ENCODE measurements at regions not wholly inside any gene's neighbourhood (a gene's known extent, or its start where the extent isn't known, plus 50 kb on each side); places are given as distances from the start of the nearest gene placed in this dataset.

DNA sequence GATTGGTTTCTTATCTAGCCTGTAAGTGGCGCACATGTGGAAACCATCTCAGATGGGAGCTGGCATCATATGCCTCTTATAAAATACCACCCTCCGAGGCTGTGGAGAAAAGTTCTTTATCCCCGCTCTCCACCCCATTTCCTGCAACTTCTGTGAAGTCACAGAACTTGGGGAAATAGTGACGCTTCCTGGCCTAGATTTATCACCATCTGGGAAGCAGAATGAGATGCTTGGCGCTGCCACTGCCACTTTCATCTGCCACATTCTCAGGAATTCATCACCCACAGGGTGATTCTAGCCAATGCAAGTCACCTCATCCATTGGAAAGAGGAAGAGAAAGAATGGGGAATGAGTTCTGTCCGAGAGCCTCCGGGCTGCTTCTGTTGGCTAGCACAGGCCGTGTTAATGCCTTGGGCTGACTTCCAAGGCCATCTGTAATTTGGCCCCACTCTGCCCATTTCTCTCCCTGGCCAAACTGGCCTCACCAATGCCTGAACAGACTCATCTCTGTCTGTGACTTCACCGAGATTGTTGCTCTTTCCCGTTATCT is 148.8 kb upstream of the SOX4 start:
- Mint-ChIP-seq H3K4me1 (ENCODE audit: low read depth) (peaks cover 4% of the 10 kb centered on the region), H3K36me3 (no peaks in the 10 kb centered on the region), H3K27ac (no peak overlapping the region), H3K9me3 (ENCODE audit: low read depth) (no peaks in the 10 kb centered on the region), H3K27me3 (peaks cover 6% of the 10 kb centered on the region), H3K4me3 (no peak overlapping the region)

DNA sequence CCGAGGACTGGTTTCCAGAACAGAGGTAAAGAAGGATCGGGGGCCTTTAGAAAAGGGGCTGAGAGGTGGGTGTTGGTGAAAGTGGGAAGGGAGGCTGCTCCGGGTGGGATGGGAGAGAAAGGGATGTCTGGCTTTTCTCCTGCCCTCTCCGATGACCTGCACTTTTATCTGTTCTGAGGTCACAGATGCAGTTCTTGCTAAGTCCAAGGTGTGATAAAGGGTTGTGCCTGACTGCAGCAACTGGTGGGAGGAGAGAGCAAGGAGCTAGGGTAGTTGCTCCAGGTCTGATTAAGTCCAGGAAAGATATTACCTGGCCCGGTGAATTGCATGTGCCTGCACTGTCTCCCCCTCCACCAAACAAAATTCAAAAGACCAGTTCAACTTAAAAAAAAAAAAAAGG is 145.6 kb upstream of the SOX4 start:
- no peak overlapping the region for H3K4me3 Mint-ChIP-seq

DNA sequence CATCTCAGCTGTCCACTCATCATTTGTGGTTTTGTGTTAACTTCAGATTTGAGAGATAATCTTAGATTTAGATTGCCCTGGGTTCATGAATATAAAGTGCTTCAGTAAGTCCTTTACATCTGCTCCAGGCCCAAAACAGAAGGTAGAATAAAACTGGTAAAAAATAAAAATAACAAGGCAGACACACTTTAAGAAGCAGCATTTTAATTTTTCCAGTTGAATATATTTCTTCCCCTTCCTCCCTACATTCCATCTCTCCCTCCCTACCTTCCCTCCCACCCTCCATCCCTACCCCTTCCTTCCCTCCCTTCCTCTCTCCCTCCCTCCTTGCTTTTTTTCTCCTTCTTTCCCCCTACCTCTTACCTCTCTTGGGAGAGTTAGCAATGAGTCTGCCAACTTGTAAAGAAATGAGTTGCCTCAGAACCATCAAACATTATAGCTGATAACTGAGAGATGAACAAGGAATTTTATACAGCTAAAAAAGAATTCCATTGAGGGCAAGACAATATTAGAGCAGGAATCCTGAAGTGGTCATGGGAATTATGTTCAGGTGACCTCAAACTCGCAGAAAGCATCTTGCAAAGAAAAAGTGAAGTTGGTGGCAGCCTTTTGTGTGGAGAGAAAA is 145.0 kb upstream of the SOX4 start:
- H3K4me1 Mint-ChIP-seq (ENCODE audit: low read depth): no peaks in the 10 kb centered on the region
- no peak overlapping the region for H3K4me3 Mint-ChIP-seq
- no peak overlapping the region for H3K27ac Mint-ChIP-seq
- peaks cover 7% of the 10 kb centered on the region for H3K27me3 Mint-ChIP-seq
- H3K9me3 Mint-ChIP-seq (ENCODE audit: low read depth): no peaks in the 10 kb centered on the region
- H3K36me3 Mint-ChIP-seq: no peaks in the 10 kb centered on the region

More for the DNA sequence above, 145.6 kb upstream of the SOX4 start:
- no peak overlapping the region for H3K27ac Mint-ChIP-seq
- H3K27me3 Mint-ChIP-seq: peaks cover 6% of the 10 kb centered on the region
- no peaks in the 10 kb centered on the region for H3K4me1 Mint-ChIP-seq (ENCODE audit: low read depth)
- H3K36me3 Mint-ChIP-seq: no peaks in the 10 kb centered on the region
- no peaks in the 10 kb centered on the region for H3K9me3 Mint-ChIP-seq (ENCODE audit: low read depth)

DNA sequence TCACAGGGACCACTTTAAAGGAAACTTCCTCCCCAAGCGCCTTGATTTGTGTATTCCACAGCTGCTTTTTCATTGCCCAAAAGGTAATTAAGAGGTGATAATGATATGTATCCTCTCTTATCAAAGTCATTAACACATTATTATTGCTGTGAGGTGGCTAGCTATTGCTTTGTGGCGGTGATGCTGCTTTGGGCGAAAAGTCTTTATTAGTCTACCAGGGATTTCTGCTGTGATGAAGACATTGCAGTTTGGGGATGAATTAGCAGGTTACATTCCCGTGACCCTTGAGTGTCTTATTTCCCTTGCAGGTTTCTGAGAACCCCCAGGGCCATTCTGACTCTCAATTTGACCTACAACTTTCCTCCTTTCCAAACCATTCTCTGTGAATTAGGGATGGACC is 143.4 kb upstream of the SOX4 start:
- H3K27me3 Mint-ChIP-seq: peaks cover 5% of the 10 kb centered on the region
- H3K36me3 Mint-ChIP-seq: no peaks in the 10 kb centered on the region
- H3K27ac Mint-ChIP-seq: no peak overlapping the region
- no peaks in the 10 kb centered on the region for H3K4me1 Mint-ChIP-seq (ENCODE audit: low read depth)
- H3K4me3 Mint-ChIP-seq: no peak overlapping the region
- H3K9me3 Mint-ChIP-seq (ENCODE audit: low read depth): no peaks in the 10 kb centered on the region

DNA sequence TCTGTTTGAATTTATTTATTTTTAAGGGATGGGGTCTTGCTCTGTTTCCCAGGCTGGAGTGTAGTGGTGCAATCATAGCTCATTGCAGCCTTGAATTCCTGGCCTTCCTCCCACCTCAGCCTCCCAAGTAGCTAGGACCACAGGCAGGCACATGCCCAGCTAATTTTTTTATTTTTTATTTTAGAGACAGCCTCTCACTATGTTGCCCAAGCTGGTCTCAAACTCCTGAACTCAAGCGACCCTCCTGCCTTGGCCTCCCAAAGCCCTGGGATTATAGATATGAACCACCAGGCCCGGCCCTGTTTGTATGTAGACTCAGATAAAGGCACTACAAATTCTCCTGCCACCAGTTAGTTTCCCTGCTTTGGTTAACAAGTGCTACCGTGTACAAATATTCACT is 142.9 kb upstream of the SOX4 start:
- Mint-ChIP-seq H3K4me1 (ENCODE audit: low read depth) (no peaks in the 10 kb centered on the region), H3K27me3 (peaks cover 3% of the 10 kb centered on the region), H3K9me3 (ENCODE audit: low read depth) (no peaks in the 10 kb centered on the region), H3K27ac (no peak overlapping the region), H3K4me3 (no peak overlapping the region), H3K36me3 (no peaks in the 10 kb centered on the region)

DNA sequence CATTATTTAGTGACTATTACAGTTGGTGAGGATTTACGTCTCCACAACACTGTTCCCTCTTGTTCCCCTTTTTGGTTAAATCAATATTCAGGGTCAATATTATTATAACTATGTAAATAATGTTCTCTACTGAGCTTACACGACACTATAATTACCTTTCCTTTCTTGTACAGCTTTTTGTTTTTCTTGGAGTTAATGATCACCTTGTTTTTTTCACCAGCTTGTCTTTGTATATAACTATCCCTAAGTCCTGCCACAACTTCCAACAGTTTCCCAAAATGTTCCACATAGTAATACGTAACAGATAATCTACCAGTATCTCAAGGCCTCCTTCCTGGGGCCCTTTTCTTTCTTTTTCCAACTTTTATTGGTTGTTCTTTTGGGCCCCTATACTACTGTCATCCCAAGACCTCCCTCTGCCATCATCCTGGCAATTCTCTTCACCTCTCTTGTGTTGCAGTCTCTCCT is 142.0 kb upstream of the SOX4 start:
- Mint-ChIP-seq H3K36me3 (no peaks in the 10 kb centered on the region), H3K4me1 (ENCODE audit: low read depth) (no peaks in the 10 kb centered on the region), H3K9me3 (ENCODE audit: low read depth) (no peaks in the 10 kb centered on the region), H3K4me3 (no peak overlapping the region), H3K27me3 (peaks cover 1% of the 10 kb centered on the region), H3K27ac (no peak overlapping the region)

DNA sequence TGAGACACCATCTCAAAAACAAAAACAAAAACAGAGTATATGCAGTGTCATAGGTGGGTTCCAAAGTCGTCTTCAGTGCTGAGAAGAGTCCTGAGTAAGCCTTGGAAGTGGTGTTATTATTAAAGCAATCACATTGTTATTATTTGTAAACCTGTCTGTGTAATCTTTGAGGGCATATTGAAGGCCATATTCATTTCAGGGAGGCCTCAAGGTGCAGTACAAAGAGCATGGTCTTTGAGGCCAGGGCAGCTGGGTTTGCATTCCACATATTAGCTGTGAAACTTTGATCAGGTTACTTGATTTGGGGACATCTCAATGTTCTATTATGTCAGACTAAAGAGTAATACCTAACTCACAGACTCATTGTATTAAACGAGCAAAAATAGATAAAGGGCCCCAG is 139.3 kb upstream of the SOX4 start:
- no peaks in the 10 kb centered on the region for H3K4me1 Mint-ChIP-seq (ENCODE audit: low read depth)
- H3K27me3 Mint-ChIP-seq: peaks cover 1% of the 10 kb centered on the region
- H3K27ac Mint-ChIP-seq: no peak overlapping the region
- no peaks in the 10 kb centered on the region for H3K9me3 Mint-ChIP-seq (ENCODE audit: low read depth)
- H3K4me3 Mint-ChIP-seq: no peak overlapping the region
- no peaks in the 10 kb centered on the region for H3K36me3 Mint-ChIP-seq

DNA sequence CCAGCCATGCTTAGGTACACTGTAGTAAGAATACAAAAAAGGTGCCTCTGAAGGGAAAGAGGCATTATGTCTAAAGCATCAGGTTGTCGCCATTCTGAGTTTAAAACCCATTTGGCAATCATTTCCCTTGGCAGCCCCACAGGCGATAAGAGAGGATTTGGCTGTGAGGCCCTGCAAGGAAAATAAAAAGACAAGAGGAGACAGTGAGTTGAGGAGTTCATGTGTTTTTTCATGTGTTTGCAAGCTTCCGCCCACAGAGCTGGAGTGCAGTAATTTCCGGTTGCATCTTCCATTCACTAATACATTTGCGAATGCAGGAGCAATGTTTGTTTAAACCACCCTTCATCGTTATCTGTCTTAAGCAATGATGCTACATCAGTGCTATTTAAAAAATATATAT is 138.5 kb upstream of the SOX4 start:
- Mint-ChIP-seq H3K27me3 (peaks cover 1% of the 10 kb centered on the region), H3K4me1 (ENCODE audit: low read depth) (no peaks in the 10 kb centered on the region), H3K9me3 (ENCODE audit: low read depth) (no peaks in the 10 kb centered on the region), H3K36me3 (no peaks in the 10 kb centered on the region), H3K4me3 (no peak overlapping the region), H3K27ac (no peak overlapping the region)

DNA sequence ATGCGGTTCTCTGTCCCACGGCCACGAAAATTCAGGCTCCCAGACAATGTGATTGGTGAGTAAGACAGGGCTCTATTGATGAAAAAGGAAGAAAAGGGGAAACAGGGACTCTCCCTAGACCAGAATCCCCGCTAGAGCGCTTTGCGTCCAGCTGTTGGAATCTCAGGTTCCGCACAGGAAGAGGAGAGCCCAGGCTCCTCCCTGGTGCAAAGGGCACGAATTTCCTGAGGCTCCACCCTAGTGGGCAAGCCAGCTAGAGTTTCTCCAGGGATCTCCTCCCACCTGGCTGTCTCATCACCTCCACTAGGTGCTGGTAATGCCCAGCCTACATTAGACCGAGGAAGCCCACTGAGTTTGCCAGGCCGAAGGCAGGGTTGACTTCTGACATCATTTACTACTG is 135.9 kb upstream of the SOX4 start:
- Mint-ChIP-seq H3K27me3 (peaks cover 2% of the 10 kb centered on the region), H3K36me3 (no peaks in the 10 kb centered on the region), H3K4me1 (ENCODE audit: low read depth) (no peaks in the 10 kb centered on the region), H3K27ac (no peak overlapping the region), H3K9me3 (ENCODE audit: low read depth) (no peaks in the 10 kb centered on the region), H3K4me3 (no peak overlapping the region)

DNA sequence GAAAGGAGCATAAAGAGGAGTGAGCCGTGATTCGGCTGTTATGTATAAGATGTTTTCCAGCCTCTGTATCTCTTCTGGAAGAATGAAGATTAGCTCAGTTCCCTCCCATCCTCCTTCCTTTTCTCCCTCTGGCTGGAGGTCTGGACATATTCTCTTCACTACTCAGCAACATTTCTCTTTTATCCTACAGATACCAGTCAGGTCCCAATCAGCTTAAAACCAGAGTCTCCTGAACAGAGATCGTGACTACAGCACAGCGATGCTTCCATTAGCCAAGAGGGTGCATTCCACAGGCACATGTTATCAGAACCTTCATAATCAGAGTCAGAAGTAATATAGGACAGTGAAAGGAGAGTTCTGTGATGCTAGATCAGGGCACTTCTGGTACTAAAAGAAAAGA is 133.9 kb upstream of the SOX4 start:
- Mint-ChIP-seq H3K27ac (no peak overlapping the region), H3K27me3 (peaks cover 1% of the 10 kb centered on the region), H3K4me1 (ENCODE audit: low read depth) (no peaks in the 10 kb centered on the region), H3K9me3 (ENCODE audit: low read depth) (no peaks in the 10 kb centered on the region), H3K36me3 (no peaks in the 10 kb centered on the region), H3K4me3 (no peak overlapping the region)

DNA sequence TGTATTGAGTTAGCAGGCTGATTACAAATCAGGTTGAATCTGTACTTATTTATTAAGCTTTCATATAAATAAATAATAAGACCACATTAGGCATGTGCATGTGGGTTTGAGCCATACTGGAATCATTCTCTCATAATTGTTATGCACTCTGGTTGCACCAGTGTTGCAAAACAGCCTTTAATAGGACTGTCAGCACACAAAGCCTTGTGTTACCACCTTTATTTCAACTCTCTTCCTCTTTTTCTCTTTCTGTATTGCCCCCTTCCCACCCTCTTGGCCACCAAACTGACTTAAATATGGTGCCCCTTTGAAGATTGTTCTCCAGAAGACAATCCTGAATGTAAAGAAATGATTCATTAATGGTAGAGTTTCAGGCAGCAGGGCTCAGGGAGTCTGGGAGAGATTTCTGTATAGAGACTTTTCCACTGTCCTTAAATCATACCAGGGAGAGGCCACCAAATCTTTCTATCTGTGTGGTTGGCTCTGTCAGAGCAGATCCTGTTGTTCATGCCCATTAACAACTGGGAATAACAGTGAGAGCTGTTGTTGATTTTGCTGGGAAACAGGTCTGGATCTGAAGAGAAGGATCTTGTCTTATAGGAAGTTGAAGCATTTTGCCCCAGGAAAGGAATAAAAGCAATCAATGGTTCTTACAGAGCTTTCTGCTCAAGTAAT is 131.6 kb upstream of the SOX4 start:
- H3K27me3 Mint-ChIP-seq: peaks cover 1% of the 10 kb centered on the region
- no peak overlapping the region for H3K27ac Mint-ChIP-seq
- no peak overlapping the region for H3K4me3 Mint-ChIP-seq
- H3K9me3 Mint-ChIP-seq (ENCODE audit: low read depth): no peaks in the 10 kb centered on the region
- H3K36me3 Mint-ChIP-seq: no peaks in the 10 kb centered on the region
- H3K4me1 Mint-ChIP-seq (ENCODE audit: low read depth): no peaks in the 10 kb centered on the region

DNA sequence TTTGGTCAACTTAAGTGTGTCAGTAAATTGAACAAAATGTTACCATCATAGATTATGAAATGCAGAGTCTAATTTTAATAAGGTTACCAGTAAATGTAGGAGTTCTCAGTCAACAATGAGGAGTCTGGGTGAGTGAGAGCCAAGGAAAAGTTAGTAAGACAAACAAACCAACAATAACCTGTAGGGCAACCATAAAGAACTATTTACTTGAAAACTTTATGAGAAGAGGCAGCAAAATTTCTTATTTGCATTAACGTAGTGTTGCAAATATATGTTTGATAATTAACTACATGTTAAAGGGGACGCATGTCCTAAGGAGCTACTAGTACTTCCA is 131.1 kb upstream of the SOX4 start:
- Mint-ChIP-seq H3K9me3 (ENCODE audit: low read depth) (no peaks in the 10 kb centered on the region), H3K4me3 (no peak overlapping the region), H3K36me3 (no peaks in the 10 kb centered on the region), H3K27me3 (peaks cover 1% of the 10 kb centered on the region), H3K27ac (no peak overlapping the region), H3K4me1 (ENCODE audit: low read depth) (no peaks in the 10 kb centered on the region)

DNA sequence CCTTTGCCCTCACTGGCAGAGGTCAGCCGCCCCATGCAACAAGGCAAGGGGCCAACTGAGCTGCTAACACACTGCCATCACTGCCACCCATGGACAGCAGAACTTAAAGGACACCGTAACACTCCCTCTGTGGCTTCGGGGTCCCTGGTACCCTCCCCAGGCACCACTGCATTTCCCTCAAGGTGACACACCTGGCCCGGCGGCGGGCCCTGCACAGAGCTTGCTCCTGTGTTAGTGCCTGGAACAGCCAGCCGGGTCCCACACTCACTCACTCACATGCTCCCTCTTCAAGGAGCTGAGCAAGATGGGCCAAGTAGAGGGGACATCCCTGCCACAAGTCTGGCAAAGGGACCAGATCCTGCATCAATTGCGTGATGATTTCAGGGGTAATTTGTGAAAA is 126.5 kb upstream of the SOX4 start:
- no peak overlapping the region for H3K4me3 Mint-ChIP-seq
- H3K9me3 Mint-ChIP-seq (ENCODE audit: low read depth): no peaks in the 10 kb centered on the region
- H3K4me1 Mint-ChIP-seq (ENCODE audit: low read depth): no peaks in the 10 kb centered on the region
- no peaks in the 10 kb centered on the region for H3K27me3 Mint-ChIP-seq
- no peaks in the 10 kb centered on the region for H3K36me3 Mint-ChIP-seq
- no peak overlapping the region for H3K27ac Mint-ChIP-seq

DNA sequence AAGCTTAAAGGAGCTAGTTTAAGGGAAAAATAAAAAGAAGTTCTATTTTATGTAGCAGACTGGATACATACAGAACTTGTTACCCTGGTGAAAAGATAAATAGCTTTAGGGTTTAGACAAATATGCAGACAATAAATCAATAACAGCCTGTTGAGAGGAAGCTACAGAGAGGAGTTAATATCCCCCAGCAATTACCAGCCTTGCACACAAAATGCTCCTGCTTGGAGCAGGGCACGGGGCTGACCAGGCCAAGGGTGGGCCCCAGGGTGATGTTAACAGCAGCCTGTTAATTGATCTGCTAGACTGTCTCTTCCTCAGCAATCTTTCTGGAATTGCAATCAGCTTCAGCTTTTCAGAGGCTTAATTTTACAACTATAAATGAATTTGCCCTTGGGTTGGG is 125.1 kb upstream of the SOX4 start:
- H3K4me1 Mint-ChIP-seq (ENCODE audit: low read depth): no peaks in the 10 kb centered on the region
- no peaks in the 10 kb centered on the region for H3K9me3 Mint-ChIP-seq (ENCODE audit: low read depth)
- no peak overlapping the region for H3K4me3 Mint-ChIP-seq
- H3K27ac Mint-ChIP-seq: no peak overlapping the region
- no peaks in the 10 kb centered on the region for H3K27me3 Mint-ChIP-seq
- no peaks in the 10 kb centered on the region for H3K36me3 Mint-ChIP-seq

DNA sequence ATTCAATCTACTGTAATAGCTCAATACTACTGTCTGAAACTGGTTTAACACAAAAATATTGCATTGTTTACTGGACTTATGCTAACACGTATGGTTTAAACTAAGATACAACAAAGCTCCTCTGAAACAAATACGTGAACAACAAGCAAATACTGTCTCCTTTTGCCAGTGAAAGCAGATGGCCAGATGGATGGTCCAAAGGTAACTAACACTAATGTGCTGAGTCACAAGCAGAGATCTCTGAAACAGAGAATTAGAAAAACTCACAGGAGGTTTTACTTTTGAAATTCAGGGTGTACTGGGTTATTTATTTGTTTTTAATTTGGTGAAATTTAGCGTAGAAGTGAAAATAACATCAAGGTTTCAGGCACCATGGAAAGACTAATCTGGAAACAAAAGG is 124.3 kb upstream of the SOX4 start:
- no peaks in the 10 kb centered on the region for H3K27me3 Mint-ChIP-seq
- no peaks in the 10 kb centered on the region for H3K9me3 Mint-ChIP-seq (ENCODE audit: low read depth)
- no peaks in the 10 kb centered on the region for H3K36me3 Mint-ChIP-seq
- no peak overlapping the region for H3K4me3 Mint-ChIP-seq
- no peaks in the 10 kb centered on the region for H3K4me1 Mint-ChIP-seq (ENCODE audit: low read depth)
- H3K27ac Mint-ChIP-seq: no peak overlapping the region

DNA sequence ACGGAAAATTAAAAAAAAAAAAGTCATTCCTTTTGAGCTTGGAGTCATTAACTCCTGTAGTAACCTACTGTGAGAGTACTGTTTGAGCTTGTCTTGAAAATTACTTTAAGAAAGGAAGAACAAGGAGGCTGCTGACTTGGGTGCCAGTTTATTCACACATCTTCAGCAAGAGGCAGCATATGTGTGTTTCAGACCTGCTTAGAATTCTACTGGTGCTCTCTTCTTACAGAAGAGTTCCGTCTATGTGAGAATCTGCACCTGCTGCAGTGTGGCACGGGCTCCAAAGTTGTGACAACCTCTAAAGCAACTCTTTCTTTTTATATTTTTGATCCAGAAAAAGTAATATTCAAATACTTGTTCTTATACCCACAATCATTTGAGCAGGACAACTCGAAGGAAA is 117.4 kb upstream of the SOX4 start:
- Mint-ChIP-seq H3K4me1 (ENCODE audit: low read depth) (no peaks in the 10 kb centered on the region), H3K36me3 (no peaks in the 10 kb centered on the region), H3K4me3 (no peak overlapping the region), H3K9me3 (ENCODE audit: low read depth) (no peaks in the 10 kb centered on the region), H3K27me3 (peaks cover 4% of the 10 kb centered on the region), H3K27ac (no peak overlapping the region)

Data from activated naive CD8-positive, alpha-beta T cell (primary cell).